Retina (tissue), 1 donor: ENCODE measurements at regions not wholly inside any gene's neighbourhood (a gene's known extent, or its start where the extent isn't known, plus 50 kb on each side); places are given as distances from the start of the nearest gene placed in this dataset.
"Not testable (repeated sequence)": the region's sequence is repeated elsewhere in the genome, so short reads cannot be mapped to it uniquely, and the experiment has no call there.

ENCODE experiments used
- DNase-seq: peaks from one replicate; pipeline ENCODE4 v3.0.0-alpha.2; 2016

DNA sequence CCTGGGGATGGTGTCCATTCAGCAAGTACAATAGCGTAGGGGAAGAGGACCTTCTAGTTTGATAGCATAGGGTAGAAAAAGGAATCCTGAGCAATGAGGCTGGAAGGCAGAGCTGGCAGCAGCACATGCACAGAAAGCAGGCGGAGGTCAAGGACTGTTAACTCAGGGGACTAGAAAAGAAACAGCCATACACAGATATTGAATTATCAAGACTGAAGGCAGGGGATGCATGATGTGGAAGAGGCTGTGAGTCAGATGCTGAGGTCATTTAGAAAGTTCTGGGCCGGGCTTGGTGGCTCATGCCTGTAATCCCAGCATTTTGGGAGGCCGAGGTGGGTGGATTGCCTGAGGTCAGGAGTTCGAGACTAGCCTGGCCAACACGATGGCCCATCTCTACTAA lies 65.6 kb downstream of the OPTC start:
- no peak for DNase-seq

DNA sequence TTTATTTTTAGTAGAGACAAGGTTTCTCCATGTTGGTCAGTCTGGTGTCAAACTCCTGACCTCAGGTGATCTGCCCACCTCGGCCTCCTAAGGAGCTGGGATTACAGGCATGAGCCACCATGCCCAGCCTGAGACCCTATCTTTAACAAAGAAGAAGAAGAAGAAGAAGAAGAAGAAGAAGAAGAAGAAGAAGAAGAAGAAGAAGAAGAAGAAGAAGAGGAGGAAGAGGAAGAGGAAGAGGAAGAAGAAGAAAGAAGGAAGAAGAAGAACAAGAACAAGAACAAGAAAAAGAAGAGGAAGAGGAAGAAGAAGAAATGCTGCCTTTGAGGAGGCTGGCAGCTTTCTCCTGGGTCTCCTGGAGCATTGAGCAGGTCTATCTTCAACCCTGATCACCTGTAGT lies 64.9 kb upstream of the ATP2B4 start:
- not testable (repeated sequence) for DNase-seq

GRCh38 chr1:203563291-203563690 lies 63.3 kb upstream of the ATP2B4 start:
- no peak for DNase-seq

GRCh38 chr1:203564024-203564423 lies 62.6 kb upstream of the ATP2B4 start:
- no peak for DNase-seq

DNA sequence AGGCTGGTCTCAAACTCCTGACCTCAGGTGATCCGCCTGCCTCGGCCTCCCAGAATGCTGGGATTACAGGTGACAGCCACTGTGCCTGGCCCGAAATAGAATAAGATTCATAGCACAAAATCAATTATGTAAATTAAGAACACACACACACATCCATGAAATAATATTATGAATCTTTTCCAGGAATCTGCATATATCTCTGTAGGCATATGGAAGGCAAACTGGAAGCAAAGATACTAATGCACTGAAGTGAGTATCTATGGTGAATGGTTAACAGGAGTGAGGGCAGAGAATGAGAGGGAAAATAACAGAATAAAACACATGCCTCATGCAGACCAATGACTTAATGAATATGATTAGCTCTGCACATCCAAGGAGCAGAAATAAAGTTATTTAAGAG lies 61.6 kb upstream of the ATP2B4 start:
- no peak for DNase-seq

DNA sequence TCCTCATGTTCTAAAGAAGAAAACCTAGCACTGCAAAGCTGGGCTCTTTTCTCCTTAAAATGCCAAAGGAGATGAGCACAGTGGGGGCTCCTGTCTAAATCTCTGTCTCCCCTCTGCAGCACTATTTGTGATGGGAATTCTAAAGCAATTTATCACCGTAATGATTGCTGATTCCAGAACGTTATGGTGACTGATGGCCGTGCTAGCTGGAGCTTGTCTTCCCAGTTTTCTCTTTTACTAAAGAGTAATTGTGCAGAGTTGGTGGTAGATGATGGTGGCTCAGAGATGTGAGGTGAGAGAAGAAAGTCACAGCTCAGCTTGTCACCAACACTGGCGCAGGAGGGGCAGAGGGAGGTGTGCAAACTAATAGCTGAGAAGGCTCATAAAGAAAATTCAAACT lies 60.7 kb upstream of the ATP2B4 start:
- no peak for DNase-seq

DNA sequence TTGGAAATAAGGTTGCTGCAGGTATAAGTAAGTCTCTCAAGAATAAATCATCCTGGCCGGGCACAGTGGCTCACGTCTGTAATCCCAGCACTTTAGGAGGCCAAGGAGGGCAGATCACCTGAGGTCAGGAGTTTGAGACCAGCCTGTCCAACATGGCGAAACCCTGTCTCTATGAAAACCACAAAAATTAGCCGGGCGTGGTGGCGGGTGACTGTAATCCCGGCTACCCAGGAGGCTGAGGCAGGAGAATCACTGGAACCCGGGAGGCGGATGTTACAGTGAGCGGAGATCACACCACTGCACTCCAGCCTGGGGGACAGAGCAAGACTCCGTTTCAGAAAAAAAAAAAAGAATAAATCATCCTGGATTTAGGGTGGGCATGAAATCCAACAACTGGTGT lies 59.7 kb upstream of the ATP2B4 start:
- not testable (repeated sequence) for DNase-seq

GRCh38 chr1:203567596-203567995 lies 59.0 kb upstream of the ATP2B4 start:
- no peak for DNase-seq

DNA sequence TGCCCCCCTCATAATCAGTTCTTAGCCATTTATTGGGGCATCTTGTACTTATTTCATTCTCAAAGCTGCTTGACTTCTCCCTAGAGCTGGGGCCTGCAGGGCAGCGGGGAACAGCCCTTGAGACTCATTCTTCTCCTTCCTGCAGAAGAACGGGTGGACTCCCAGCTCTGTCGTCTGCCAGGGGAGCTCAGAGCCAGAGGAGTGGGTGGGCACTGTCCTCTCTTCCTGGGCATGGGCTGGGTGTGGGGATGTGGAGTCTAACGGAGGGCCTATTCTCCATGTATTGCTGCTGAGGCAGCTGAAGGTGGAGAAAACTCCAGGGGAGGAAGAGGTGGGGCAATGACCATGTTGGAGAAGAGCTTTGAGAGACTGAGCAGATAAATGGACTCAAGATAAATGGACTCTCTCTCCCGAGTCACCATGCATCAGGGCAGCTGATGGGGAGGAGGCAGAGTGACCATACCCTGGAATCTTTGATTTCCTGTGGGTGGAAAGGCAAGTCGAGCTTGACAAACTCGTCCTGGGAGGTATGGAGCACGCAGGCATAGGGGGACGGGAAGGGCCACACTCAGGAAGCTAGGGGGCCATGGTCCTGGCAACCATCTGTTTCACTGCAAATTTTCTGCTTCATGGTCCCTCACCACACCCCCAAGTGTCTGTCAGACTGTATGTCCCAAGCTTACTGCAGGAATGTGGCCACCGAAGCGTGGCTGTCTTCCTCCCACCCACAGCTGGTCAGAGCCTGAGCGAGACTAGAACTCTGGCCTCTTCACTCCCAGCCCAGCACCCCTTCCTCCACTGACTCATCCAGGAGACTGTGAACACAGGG lies 56.9 kb upstream of the ATP2B4 start:
- DNase-seq = no peak

DNA sequence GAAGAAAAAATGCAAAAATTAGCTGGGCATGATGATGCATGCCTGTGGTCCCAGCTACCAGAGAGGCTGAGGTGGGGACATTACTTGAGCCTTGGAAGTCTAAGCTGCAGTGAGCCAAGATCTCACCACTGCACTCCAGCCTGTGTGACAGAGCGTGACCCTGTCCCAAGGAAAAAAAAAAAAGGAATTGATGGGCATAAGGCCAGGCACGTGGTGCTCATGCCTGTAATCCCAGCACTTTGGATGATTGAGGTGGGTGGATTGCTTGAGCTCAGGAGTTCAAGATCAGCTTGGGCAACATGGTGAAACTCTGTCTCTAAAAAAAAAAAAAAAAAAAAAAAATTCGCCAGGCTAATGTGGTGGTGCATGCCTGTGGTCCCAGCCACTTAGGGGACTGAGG lies 55.8 kb upstream of the ATP2B4 start:
- no peak for DNase-seq

- no peak for DNase-seq
Measured at GRCh38 chr1:203571661-203572060, 55.0 kb upstream of the ATP2B4 start.

DNA sequence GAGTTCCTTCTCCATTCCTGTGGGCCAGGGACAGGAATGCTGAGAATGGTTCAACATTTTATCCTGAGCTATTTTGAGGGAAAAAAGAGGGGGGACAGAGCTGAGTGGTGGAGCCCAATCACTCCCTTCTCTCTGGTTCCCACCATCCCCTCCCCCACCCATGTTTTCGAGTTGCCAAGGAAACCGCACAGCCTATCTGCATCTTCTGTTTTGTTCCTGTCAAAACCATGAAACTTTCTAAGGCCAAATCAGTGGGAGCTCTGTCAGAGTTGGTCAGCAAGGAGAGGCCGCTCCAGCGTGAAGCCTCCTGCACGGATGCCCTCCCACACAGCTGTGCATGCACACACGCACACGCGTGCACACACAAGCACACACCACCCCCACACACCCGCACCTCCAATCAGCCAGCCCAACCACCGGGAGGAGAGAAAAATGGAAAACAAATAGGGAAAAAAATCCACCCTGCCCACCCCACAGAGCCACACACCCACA lies 54.5 kb upstream of the ATP2B4 start:
- DNase-seq = peak; percentile 70

- DNase-seq = no peak
Measured at GRCh38 chr1:203573730-203574129, 52.9 kb upstream of the ATP2B4 start.
